A673 (cell line): ENCODE measurements at regions not wholly inside any gene's neighbourhood (a gene's known extent, or its start where the extent isn't known, plus 50 kb on each side); places are given as distances from the start of the nearest gene placed in this dataset.

Experiments used
- EZH2 ChIP-seq: fragments of 200-600 bp; sonication (generic); IDR thresholded peaks from 2 replicates; pipeline ENCODE4 v1.6.1; 2017; ENCODE audit warnings: borderline replicate concordance, low read depth, mild to moderate bottlenecking, mixed read lengths, antibody characterized with exemption, low read length; ENCODE audit not compliant: poor library complexity, severe bottlenecking
- TF ChIP-seq, protein P1 (sequence below): fragments of 300-800, 200-600 bp; sonication (generic); conservative IDR thresholded peaks from 2 replicates; pipeline ENCODE4 v1.5.1; 2017; ENCODE audit warnings: low read depth, mild to moderate bottlenecking, antibody characterized with exemption, low read length, moderate library complexity, mixed read lengths

- TF ChIP-seq, protein P1, sequence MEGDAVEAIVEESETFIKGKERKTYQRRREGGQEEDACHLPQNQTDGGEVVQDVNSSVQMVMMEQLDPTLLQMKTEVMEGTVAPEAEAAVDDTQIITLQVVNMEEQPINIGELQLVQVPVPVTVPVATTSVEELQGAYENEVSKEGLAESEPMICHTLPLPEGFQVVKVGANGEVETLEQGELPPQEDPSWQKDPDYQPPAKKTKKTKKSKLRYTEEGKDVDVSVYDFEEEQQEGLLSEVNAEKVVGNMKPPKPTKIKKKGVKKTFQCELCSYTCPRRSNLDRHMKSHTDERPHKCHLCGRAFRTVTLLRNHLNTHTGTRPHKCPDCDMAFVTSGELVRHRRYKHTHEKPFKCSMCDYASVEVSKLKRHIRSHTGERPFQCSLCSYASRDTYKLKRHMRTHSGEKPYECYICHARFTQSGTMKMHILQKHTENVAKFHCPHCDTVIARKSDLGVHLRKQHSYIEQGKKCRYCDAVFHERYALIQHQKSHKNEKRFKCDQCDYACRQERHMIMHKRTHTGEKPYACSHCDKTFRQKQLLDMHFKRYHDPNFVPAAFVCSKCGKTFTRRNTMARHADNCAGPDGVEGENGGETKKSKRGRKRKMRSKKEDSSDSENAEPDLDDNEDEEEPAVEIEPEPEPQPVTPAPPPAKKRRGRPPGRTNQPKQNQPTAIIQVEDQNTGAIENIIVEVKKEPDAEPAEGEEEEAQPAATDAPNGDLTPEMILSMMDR: no peak
- no peak for TF ChIP-seq EZH2
These were observed 234.3 kb upstream of the MBL2 start for GRCh38 chr10:53006663-53007526.
